NCI-H748 treated with DMSO at 0.1 percent for 48 hours (cell line): ENCODE measurements at regions not wholly inside any gene's neighbourhood (a gene's known extent, or its start where the extent isn't known, plus 50 kb on each side); places are given as distances from the start of the nearest gene placed in this dataset.

ENCODE experiments used
- DNase-seq: peaks from one replicate; lab custom pipeline; 2025; lab: John Stamatoyannopoulos, UW

DNA sequence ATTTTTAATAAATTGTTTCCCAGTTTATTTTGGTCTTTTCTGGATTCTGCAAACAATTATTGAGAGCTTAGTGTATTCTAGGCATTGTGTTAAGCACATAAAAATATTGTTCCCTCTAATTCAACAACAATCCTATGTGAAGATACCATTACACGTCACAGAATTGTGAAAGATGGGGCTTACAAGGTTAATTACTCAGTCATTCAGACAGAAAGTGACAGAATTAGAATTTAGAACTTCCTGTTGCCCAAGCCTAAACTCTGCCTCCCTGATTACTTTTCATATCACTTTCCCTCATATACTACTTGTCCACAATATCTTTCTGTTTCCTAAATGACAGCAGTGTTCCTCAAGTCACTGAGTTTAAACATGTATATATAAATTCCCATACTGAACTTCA, 186.7 kb upstream of the VEGFC start:
- DNase-seq, result no peak

GRCh38 chr4:176981074-176981473, 188.4 kb upstream of the VEGFC start:
- no peak for DNase-seq

- no peak for DNase-seq
These were observed 188.8 kb upstream of the VEGFC start for GRCh38 chr4:176981551-176981950.

DNA sequence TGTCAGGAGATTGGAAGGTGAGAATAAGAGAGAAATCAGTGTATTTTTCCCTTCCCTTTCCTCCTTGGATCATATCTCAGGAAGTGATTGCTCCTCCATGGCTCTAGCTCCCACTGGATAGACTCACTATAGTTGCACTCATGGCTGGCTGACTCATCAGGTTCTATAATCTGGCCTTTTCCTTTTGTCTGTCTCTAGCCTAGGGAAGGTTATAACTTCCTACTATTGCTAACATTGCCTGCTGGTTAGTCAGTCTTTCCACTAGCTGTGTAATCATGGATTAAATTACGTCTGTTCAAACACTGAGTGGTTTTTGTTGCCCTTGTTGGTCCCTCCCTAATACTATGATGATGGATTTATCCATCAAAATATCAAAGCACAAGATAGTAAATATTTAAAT, 195.5 kb upstream of the VEGFC start:
- DNase-seq, result peak; percentile 23

DNA sequence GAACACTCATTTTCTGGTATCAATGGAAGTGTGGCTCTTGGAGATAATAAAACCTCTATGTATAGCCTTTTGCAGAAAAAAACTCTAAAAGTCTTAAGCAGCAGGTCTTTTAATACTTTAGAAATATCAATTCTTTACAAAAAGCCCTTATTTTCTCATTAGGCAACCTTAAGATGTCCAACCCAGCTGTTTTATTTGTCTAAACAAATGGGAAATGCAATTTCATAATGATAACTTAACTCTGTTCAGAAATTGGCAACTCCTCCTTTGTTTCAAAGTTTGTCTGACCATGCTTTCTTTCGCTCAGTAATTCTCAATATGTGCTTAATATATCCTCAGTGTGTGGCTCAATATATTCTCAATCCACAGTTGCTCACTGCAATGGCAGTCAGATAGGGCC, 196.5 kb upstream of the VEGFC start:
- DNase-seq, result no peak

DNA sequence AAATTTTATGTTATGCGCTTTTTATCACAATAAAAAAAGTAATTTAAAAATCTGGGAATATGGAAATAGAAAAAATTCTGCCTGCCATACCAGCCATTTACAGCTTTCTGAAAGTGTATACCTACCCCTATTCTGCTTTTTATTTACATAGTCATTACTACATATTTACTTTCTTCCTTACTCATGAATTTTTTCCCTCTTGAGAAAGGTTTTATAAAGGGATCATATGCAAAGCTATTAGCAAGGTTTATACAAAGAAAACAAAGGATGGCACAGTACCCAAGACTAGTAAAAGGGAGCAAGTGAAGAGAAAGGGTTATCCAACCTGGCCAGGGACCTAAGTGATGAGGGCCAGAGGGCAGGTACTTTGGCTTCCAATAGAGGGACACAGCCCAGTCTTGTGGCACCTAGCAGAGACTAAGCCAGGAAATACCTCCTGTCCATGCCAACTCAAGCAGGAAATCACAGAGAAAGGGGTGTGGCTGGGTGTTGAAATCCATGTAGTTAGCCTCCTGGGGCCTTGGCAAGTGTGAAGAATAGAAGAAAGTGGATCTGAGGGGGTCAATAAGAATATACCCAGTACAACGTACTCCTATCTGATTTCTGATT, 207.3 kb upstream of the VEGFC start:
- peak; percentile 72 for DNase-seq

DNA sequence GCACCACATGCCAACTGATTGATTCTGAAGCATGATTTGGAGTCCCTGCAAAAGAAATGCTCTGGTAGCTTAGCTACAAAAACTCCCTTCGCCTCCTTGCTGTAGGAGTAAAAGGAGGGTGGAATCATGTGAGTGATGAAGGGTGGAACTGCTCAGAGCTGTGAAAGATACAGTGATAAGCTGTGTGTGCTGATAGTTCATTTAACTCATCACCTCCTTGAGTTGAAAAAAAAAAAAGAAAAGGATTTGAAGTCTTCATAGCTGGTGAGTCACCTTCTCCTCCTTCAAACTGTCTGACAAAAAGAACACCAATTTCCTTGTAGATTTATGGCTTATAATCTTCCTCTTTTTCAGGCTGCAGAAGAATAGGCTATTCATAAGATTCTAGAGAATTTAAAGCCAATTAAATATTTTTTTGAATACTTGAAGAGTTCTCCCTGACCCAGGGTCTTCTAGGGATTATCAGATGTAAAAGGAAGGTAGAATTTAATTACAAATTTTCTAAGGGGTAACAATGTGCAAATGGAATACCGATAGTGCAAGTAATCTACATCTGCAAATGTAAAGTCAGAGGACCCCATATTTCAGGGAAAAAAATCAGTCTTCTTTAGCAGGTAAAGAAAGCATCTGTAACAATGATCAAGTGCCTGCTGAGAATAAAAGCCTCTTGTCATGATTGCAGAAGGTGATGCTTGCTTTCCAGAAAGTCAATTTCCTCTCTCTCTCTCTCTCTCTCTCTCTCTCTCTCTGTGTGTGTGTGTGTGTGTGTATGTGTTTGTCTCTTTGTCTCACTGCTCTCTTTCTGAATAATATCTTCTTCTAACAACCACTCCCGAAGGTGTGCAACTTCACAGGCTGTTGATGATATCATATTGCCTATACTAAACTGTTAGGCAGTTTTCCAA, 208.8 kb upstream of the VEGFC start:
- no peak for DNase-seq

GRCh38 chr4:177005674-177006230, 213.0 kb upstream of the VEGFC start:
- DNase-seq, result no peak

GRCh38 chr4:177006331-177006730, 213.6 kb upstream of the VEGFC start:
- no peak for DNase-seq

- no peak for DNase-seq
These were observed 215.5 kb upstream of the VEGFC start for GRCh38 chr4:177008071-177008835.

DNA sequence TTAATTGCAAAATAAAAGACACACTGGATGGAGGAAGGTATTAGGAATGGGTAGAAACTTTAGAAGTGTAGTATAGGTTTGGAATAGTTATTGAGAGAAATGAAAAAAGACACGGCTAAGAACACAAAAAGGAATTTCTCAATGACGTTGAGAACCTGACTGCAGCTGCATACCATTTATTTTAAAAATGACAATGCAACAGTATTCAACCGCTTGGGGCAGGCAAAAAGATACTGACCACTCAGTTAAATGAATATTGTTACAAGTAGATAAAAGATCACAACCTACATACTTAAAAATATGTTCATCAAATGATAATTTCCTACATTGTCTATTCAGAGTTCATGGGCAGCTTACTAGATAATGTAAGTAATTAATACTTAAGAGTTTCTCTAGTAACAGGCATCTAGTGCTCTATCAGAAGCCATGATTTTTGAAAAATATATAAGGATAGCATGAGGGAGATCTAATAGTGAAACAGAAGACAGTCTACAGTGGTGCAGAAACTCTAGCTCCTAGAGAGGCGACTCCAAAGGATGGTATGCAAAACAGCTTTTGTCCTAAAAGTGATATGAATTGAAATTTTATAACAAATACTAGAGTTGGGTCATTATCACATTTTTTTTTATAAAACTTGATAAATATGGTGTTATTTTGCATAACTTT, 216.2 kb upstream of the VEGFC start:
- no peak for DNase-seq

DNA sequence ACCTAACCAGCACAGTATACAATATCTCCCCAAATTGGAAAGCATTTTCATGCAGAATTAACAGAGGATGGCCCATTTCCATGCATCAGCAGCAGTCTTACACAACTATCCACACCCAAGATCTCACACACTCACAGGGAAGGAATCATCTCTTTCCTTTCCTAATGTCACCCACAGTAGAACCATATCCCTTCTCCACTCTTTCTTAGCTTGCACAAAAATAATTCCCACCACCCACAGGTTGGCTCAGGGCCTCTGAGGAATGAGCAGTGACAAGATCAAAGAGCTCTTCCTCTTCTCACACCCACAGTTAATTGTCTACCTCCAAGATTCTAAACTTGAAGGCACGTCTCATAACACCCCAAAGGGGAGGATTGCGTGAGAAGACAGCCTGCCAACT, 217.7 kb upstream of the VEGFC start:
- DNase-seq, result no peak

DNA sequence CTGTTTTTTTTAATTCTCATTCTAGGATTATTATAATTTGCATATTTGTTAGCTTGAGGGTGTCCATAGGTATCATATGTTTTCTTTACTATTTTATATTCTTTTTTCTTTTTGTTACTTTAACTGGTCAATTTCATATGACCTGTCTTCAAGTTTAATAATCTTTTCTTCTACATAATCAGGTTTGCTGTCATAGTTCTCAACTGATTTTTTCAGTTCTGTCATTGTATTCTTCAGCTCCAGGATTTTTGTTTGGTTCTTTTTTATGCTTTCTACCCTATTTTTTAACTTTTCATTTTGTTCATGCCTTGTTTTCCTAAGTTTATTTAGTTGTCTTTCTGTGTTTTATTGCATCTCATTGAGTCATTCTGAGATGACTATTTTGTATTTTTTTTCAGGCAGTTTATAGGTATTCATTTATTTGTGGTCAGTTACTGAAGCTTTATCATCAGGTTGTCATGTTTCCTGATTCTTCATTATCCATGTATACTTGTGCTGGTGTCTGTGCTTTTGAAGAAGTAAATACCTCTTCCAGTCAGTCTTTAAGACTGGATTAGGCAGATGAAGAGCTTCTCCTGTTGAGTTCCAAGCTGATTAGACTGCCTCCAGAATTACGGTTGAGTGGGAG, 220.3 kb upstream of the VEGFC start:
- DNase-seq, result no peak

DNA sequence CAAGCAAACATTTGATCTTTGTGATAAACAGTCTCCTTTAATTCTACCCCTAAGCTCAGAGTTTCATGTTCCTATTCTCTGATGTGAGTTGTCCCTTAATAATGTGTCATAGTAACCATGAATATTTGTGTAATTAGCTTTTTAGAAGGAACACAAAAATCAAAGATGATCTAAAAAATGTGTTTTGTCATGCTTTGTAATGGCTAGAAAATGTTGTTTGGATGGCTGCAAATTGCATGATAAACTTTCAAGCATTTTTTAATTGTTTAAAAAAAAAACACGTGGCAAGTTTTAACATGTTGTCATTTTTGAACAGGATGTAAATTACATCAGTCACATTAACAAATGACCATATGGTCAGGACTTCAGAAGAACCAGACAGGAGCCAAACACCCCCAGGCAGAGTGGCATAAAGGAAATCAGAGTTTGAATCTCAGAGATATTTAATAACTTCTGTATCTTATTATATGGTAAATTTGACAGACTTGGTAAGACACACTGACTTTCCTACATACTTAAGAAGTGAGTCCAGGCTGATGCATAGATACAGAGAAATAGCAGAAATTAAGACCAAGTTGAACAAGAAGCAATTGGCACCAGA, 223.9 kb upstream of the VEGFC start:
- DNase-seq, result no peak

DNA sequence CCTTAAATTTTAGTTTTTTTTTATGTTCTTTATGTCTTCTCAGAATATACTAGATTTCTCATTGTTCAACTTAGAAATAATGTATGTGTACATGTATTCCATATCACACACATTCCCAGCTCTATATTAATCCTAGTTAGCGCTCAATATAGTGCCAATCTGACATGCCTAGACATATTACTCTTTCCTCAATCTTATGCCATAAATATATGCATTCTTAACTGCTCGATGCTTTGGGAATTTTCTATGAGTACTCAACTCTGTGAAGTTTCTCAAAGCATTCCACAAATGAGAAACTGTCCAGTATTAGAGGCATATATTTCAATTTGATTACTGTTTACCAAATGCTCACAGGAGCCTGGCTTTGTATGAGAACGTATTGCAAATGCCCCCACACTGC, 231.2 kb upstream of the VEGFC start:
- DNase-seq, result no peak

GRCh38 chr4:177032341-177032740, 239.6 kb upstream of the VEGFC start:
- DNase-seq, result no peak

- no peak for DNase-seq
These were observed 240.4 kb upstream of the VEGFC start for GRCh38 chr4:177033135-177033534.

GRCh38 chr4:177033632-177034031, 240.9 kb upstream of the VEGFC start:
- DNase-seq, result no peak

- no peak for DNase-seq
These were observed 248.6 kb upstream of the VEGFC start for GRCh38 chr4:177041356-177041755.

DNA sequence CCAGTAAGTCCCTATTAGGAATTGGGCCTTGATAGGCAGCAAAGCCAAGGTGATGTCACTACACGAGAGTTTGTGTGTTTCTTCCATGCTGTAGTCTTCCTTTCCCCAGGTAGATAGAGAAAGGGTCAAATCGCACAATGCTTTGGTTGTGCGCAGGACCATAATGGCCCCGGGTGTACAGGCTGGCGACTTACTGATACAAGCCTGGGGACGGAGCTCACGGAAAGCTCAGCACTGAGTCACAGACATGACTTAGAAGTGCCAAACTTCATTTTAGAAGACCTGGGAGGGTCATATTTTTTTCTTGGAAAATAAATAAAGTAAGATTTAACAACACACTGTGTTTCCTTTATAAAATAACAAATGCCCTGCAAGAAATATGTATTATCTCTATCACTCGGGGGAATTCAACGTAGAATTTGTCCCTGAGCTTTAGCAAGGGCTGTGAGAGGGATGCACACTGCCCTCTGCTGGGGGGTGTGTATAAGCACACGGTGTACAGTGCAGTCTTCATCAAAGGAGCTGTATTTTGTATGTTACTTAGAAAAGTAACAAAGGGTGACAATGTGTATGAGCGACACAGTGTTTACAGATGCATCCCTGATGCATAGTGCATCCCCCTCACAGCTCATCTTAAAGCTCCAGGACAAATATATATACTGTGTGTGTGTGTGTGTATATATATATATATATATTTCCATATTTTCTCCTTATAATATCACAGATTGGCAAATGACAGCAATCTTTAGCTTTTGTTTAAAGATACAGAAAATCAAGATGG, 254.5 kb upstream of the VEGFC start:
- DNase-seq, result peak; percentile 37
